ENCODE measurements at regions not wholly inside any gene's neighbourhood (a gene's known extent, or its start where the extent isn't known, plus 50 kb on each side); places are given as distances from the start of the nearest gene placed in this dataset.

- CTCF ChIA-PET = no interaction called here
- no peaks in the 10 kb centered on the region for H3K4me1 Mint-ChIP-seq
- DNase-seq (ENCODE audit: low spot score) = no peak
- POLR2A ChIA-PET = no interaction called here
- H3K27ac Mint-ChIP-seq = no peak overlapping the region
- TF ChIP-seq PRDM15 (CRISPR knock-in tag; IDR thresholded peaks at IDR 0.05) (no peak), ZNF396 (CRISPR knock-in tag; IDR thresholded peaks at IDR 0.05; ENCODE audit: borderline replicate concordance) (no peak), GRHL2 (CRISPR knock-in tag; IDR thresholded peaks at IDR 0.05; ENCODE audit: insufficient replicate concordance, severe bottlenecking) (no peak), PRRX2 (CRISPR knock-in tag; IDR thresholded peaks at IDR 0.05) (no peak), MAX (CRISPR knock-in tag; IDR thresholded peaks at IDR 0.05) (no peak), USF1 (CRISPR knock-in tag; IDR thresholded peaks at IDR 0.05) (no peak), E2F4 (CRISPR knock-in tag; IDR thresholded peaks at IDR 0.05; ENCODE audit: borderline replicate concordance, low read depth) (no peak), KAT7 (CRISPR knock-in tag; IDR thresholded peaks at IDR 0.05; ENCODE audit: borderline replicate concordance) (no peak), SMAD4 (CRISPR knock-in tag; IDR thresholded peaks at IDR 0.05) (no peak), ZNF219 (CRISPR knock-in tag; IDR thresholded peaks at IDR 0.05; ENCODE audit: borderline replicate concordance) (no peak), JUN (CRISPR knock-in tag; IDR thresholded peaks at IDR 0.05) (no peak), NR3C1 (CRISPR knock-in tag; conservative IDR thresholded peaks at IDR 0.05; ENCODE audit: low read depth) (no peak), TP53 (CRISPR knock-in tag; IDR thresholded peaks at IDR 0.05) (no peak), CBFB (CRISPR knock-in tag; IDR thresholded peaks at IDR 0.05; ENCODE audit: low read depth) (no peak), TEAD1 (CRISPR knock-in tag; IDR thresholded peaks at IDR 0.05) (no peak), ZSCAN18 (CRISPR knock-in tag; IDR thresholded peaks at IDR 0.05) (no peak), ZNF263 (CRISPR knock-in tag; IDR thresholded peaks at IDR 0.05; ENCODE audit: low read depth) (no peak), FOXK1 (CRISPR knock-in tag; IDR thresholded peaks at IDR 0.05) (no peak), GABPB1 (CRISPR knock-in tag; IDR thresholded peaks at IDR 0.05) (no peak), SOX15 (CRISPR knock-in tag; IDR thresholded peaks at IDR 0.05) (no peak)
- H3K36me3 Mint-ChIP-seq = peaks cover 18% of the 10 kb centered on the region
- ATAC-seq = no peak
- no peaks in the 10 kb centered on the region for H3K27me3 Mint-ChIP-seq (ENCODE audit: low read depth)
- H3K4me3 Mint-ChIP-seq = no peak overlapping the region
- peaks cover 21% of the 10 kb centered on the region for H3K9me3 Mint-ChIP-seq
Observed at GRCh38 chr3:178226094-178226493, 310.1 kb upstream of the KCNMB2 start.

GRCh38 chr3:178231645-178232044, 304.6 kb upstream of the KCNMB2 start:
- POLR2A ChIA-PET = no interaction called here
- Mint-ChIP-seq H3K36me3 (peaks cover 18% of the 10 kb centered on the region), H3K9me3 (peaks cover 21% of the 10 kb centered on the region), H3K27me3 (ENCODE audit: low read depth) (no peaks in the 10 kb centered on the region), H3K27ac (no peak overlapping the region), H3K4me1 (peaks cover 24% of the 10 kb centered on the region), H3K4me3 (no peak overlapping the region)
- no peak for DNase-seq (ENCODE audit: low spot score)
- CTCF ChIA-PET = no interaction called here
- ATAC-seq = no peak
- TF ChIP-seq FOXK1 (CRISPR knock-in tag; IDR thresholded peaks at IDR 0.05) = no peak
- no peak for TF ChIP-seq USF1 (CRISPR knock-in tag; IDR thresholded peaks at IDR 0.05)
- no peak for TF ChIP-seq ESRRA (CRISPR knock-in tag; IDR thresholded peaks at IDR 0.05; ENCODE audit: borderline replicate concordance)
- TF ChIP-seq NR2C2 (CRISPR knock-in tag; IDR thresholded peaks at IDR 0.05) = no peak
- no peak for TF ChIP-seq ATF1 (CRISPR knock-in tag; IDR thresholded peaks at IDR 0.05)
- no peak for TF ChIP-seq ZNF232 (CRISPR knock-in tag; IDR thresholded peaks at IDR 0.05)
- TF ChIP-seq ZNF121 (CRISPR knock-in tag; IDR thresholded peaks at IDR 0.05) = no peak
- no peak for TF ChIP-seq ZNF532 (CRISPR knock-in tag; IDR thresholded peaks at IDR 0.05; ENCODE audit: borderline replicate concordance)
